H1 (cell line): ENCODE measurements at regions not wholly inside any gene's neighbourhood (a gene's known extent, or its start where the extent isn't known, plus 50 kb on each side); places are given as distances from the start of the nearest gene placed in this dataset.

Source experiments
- CTCF ChIA-PET: fragments of 300-600 bp; sonication (Branson Sonifier 250); formaldehyde crosslinking; loops from one replicate; lab custom pipeline; 2021; ENCODE audit not compliant: partially characterized antibody; lab: Charles Lee
- POLR2A ChIA-PET: fragments of 300-600 bp; sonication (Branson Sonifier 250); formaldehyde crosslinking; loops from one replicate; lab custom pipeline; 2021; ENCODE audit warnings: inconsistent platforms; ENCODE audit not compliant: partially characterized antibody; lab: Charles Lee
- DNase-seq, 2 experiments: peaks; one replicate each; pipeline versions ENCODE4 v3.0.0 to v3.0.0-alpha.2; 2010 to 2022; ENCODE audit warnings: low spot score in 2 of 2, low read depth in 1 of 2, mixed read lengths in 1 of 2
- FAIRE-seq: peaks from 2 replicates; lab custom pipeline; 2011; peaks lifted over from hg19 to GRCh38; lab: Jason Lieb, UNC
- H2AFZ ChIP-seq: 2 replicates; pipeline ENCODE4 v1.8.1; 2012; ENCODE audit warnings: low read length, inconsistent platforms
- H2AK5ac ChIP-seq: 2 replicates; pipeline ENCODE4 v1.6.1; 2013; ENCODE audit warnings: low read depth, low read length
- H2BK120ac ChIP-seq: replicated peaks from 2 replicates; pipeline ENCODE3; 2013; ENCODE audit warnings: low read depth, low read length, inconsistent platforms
- H2BK12ac ChIP-seq: 2 replicates; pipeline ENCODE4 v1.6.1; 2013; ENCODE audit warnings: low read depth, low read length
- H2BK15ac ChIP-seq: 2 replicates; pipeline ENCODE4 v1.6.1; 2013; ENCODE audit warnings: low read length
- H2BK20ac ChIP-seq: 2 replicates; pipeline ENCODE4 v1.6.1; 2013; ENCODE audit warnings: low read length
- H2BK5ac ChIP-seq: 2 replicates; pipeline ENCODE4 v1.6.1; 2013; ENCODE audit warnings: low read depth, low read length
- H3K14ac ChIP-seq: 2 replicates; pipeline ENCODE4 v1.6.1; 2013; ENCODE audit warnings: inconsistent platforms; ENCODE audit not compliant: insufficient read length
- H3K18ac ChIP-seq: 2 replicates; pipeline ENCODE4 v1.6.1; 2013; ENCODE audit warnings: low read length; ENCODE audit errors: extremely low read depth
- H3K23ac ChIP-seq: 2 replicates; pipeline ENCODE4 v1.6.1; 2013; ENCODE audit warnings: inconsistent platforms; ENCODE audit not compliant: insufficient read length
- H3K23me2 ChIP-seq: 2 replicates; pipeline ENCODE4 v1.6.1; 2013; ENCODE audit warnings: low read depth, low read length
- H3K27ac ChIP-seq: 2 replicates; pipeline ENCODE4 v1.6.1; 2011; ENCODE audit warnings: low read depth, low read length, inconsistent platforms
- H3K27me3 ChIP-seq, 4 experiments: replicated peaks in 1 of 4; 1 replicate in 1 of 4; 2 replicates in 3 of 4; pipeline versions ENCODE4 v1.6.1 to v1.8.1; 2011 to 2013; ENCODE audit warnings: low read length in 3 of 4, mild to moderate bottlenecking in 3 of 4, inconsistent platforms in 2 of 4, mixed read lengths in 2 of 4, moderate library complexity in 1 of 4; ENCODE audit not compliant: control insufficient read depth in 3 of 4, insufficient read depth in 3 of 4; ENCODE audit errors: extremely low read depth in 1 of 4
- H3K36me3 ChIP-seq, 4 experiments: 2 replicates each; pipeline versions ENCODE4 v1.6.1 to v1.8.1; 2011 to 2013; ENCODE audit warnings: mild to moderate bottlenecking in 4 of 4, low read length in 3 of 4, moderate library complexity in 2 of 4, control low read depth in 1 of 4, inconsistent platforms in 1 of 4; ENCODE audit not compliant: insufficient read depth in 4 of 4, control insufficient read depth in 2 of 4
- H3K4ac ChIP-seq: replicated peaks from 2 replicates; pipeline ENCODE3; 2013; ENCODE audit warnings: low read length, low read depth, mixed read lengths, inconsistent platforms; ENCODE audit not compliant: insufficient read length
- H3K4me1 ChIP-seq, 4 experiments: replicated peaks in 1 of 4; 1 replicate in 1 of 4; 2 replicates in 3 of 4; pipeline versions ENCODE4 v1.6.1 to v1.8.1; 2011 to 2013; ENCODE audit warnings: low read length in 3 of 4, inconsistent platforms in 2 of 4, mixed read lengths in 1 of 4; ENCODE audit not compliant: insufficient read depth in 4 of 4, control insufficient read depth in 3 of 4
- H3K4me2 ChIP-seq, 2 experiments: 2 replicates each; pipeline versions ENCODE4 v1.6.1 to v1.8.1; 2011 to 2013; ENCODE audit warnings: low read depth in 2 of 2, low read length in 2 of 2, control low read depth in 1 of 2, inconsistent platforms in 1 of 2, mild to moderate bottlenecking in 1 of 2; ENCODE audit not compliant: insufficient read depth in 1 of 2
- H3K4me3 ChIP-seq, 4 experiments: fragments of 200-600, 300-600 bp in 1 of 4; sonication (generic), shearing (Covaris generic), sonication (Bioruptor Twin) in 1 of 4; 2 replicates each; pipeline versions ENCODE4 v1.5.1 to v1.8.1; 2011 to 2016; ENCODE audit warnings: low read length in 4 of 4, low read depth in 3 of 4, control low read depth in 2 of 4, inconsistent platforms in 2 of 4, mild to moderate bottlenecking in 2 of 4, mixed read lengths in 1 of 4, moderate library complexity in 1 of 4; ENCODE audit not compliant: insufficient read depth in 2 of 4; ENCODE audit errors: extremely low read depth in 1 of 4
- H3K56ac ChIP-seq: replicated peaks from 2 replicates; pipeline ENCODE3; 2013; ENCODE audit warnings: low read depth, mild to moderate bottlenecking, mixed read lengths, low read length, inconsistent platforms; ENCODE audit not compliant: insufficient read length
- H3K79me1 ChIP-seq: 2 replicates; pipeline ENCODE4 v1.6.1; 2013; ENCODE audit warnings: low read depth, low read length, control low read depth
- H3K79me2 ChIP-seq, 2 experiments: 2 replicates each; pipeline versions ENCODE4 v1.6.1 to v1.8.1; 2012 to 2013; ENCODE audit warnings: low read length in 2 of 2, mild to moderate bottlenecking in 2 of 2, inconsistent platforms in 1 of 2; ENCODE audit not compliant: insufficient read depth in 2 of 2, control insufficient read depth in 1 of 2
- H3K9ac ChIP-seq, 4 experiments: replicated peaks in 1 of 4; 1 replicate in 1 of 4; 2 replicates in 3 of 4; pipeline versions ENCODE4 v1.6.1 to v1.8.1; 2011 to 2013; ENCODE audit warnings: low read depth in 3 of 4, low read length in 3 of 4, control low read depth in 2 of 4, mild to moderate bottlenecking in 2 of 4, moderate library complexity in 2 of 4, inconsistent platforms in 1 of 4; ENCODE audit errors: extremely low read depth in 1 of 4
- H3K9me3 ChIP-seq, 2 experiments: 2 replicates each; pipeline versions ENCODE4 v1.6.1 to v1.8.1; 2012 to 2013; ENCODE audit warnings: mild to moderate bottlenecking in 2 of 2, moderate library complexity in 2 of 2, control low read depth in 1 of 2, inconsistent platforms in 1 of 2, low read depth in 1 of 2, low read length in 1 of 2, mixed read lengths in 1 of 2; ENCODE audit not compliant: insufficient read depth in 2 of 2
- H4K20me1 ChIP-seq, 2 experiments: replicated peaks in 1 of 2; 2 replicates each; pipeline versions ENCODE3 to v1.8.1; 2011 to 2013; ENCODE audit warnings: inconsistent platforms in 2 of 2, low read length in 2 of 2, mild to moderate bottlenecking in 1 of 2; ENCODE audit not compliant: insufficient read depth in 2 of 2, control insufficient read depth in 1 of 2
- H4K5ac ChIP-seq: 2 replicates; pipeline ENCODE4 v1.6.1; 2013; ENCODE audit warnings: low read length, low read depth, mixed read lengths, inconsistent platforms; ENCODE audit not compliant: insufficient read length
- H4K8ac ChIP-seq: 2 replicates; pipeline ENCODE4 v1.8.0; 2013; ENCODE audit warnings: mild to moderate bottlenecking, moderate library complexity, low read length, inconsistent platforms; ENCODE audit not compliant: insufficient read depth; ENCODE audit errors: extremely low read depth
- H4K91ac ChIP-seq: replicated peaks from 2 replicates; pipeline ENCODE3; 2013; ENCODE audit warnings: low read length, mixed read lengths, inconsistent platforms; ENCODE audit not compliant: insufficient read length
- CBX8 ChIP-seq: fragments of 300-800, 300-1000 bp; sonication (generic); IDR thresholded peaks from 2 replicates; pipeline ENCODE4 v1.7.1; 2016; ENCODE audit warnings: low read depth, low read length, borderline replicate concordance
- JUND ChIP-seq: IDR thresholded peaks from 2 replicates; pipeline ENCODE4 v1.6.1; 2011; ENCODE audit warnings: mild to moderate bottlenecking, improper control_type of control experiment, low read length
- SIN3A ChIP-seq, 2 experiments: IDR thresholded peaks in 1 of 2; conservative IDR thresholded peaks in 1 of 2; 2 replicates each; pipeline ENCODE4 v1.6.1; 2011 to 2012; ENCODE audit warnings: low read length in 2 of 2, improper control_type of control experiment in 1 of 2, low read depth in 1 of 2, mild to moderate bottlenecking in 1 of 2
- SP1 ChIP-seq: IDR thresholded peaks from 2 replicates; pipeline ENCODE4 v1.6.1; 2011; ENCODE audit warnings: low read depth, low read length
- SP2 ChIP-seq: IDR thresholded peaks from 2 replicates; pipeline ENCODE4 v1.6.1; 2012; ENCODE audit warnings: mild to moderate bottlenecking, low read length, inconsistent platforms
- SRF ChIP-seq: IDR thresholded peaks from 2 replicates; pipeline ENCODE4 v1.6.1; 2011; ENCODE audit warnings: mild to moderate bottlenecking, low read depth, low read length, moderate library complexity
- TAF7 ChIP-seq: optimal IDR thresholded peaks from 2 replicates; pipeline ENCODE3; 2011; ENCODE audit warnings: low read depth, mild to moderate bottlenecking, inconsistent platforms, low read length, moderate library complexity, borderline replicate concordance
- TBP ChIP-seq: IDR thresholded peaks from 2 replicates; pipeline ENCODE4 v1.6.1; 2011; ENCODE audit warnings: low read depth, low read length, improper control_type of control experiment
- WGBS, 2 experiments: shearing (Covaris generic) in 1 of 2; methylation state at CpG; one replicate each; pipeline versions ENCODE4 v1.1.6 to v1.1.7; 2013 to 2015; ENCODE audit warnings: low lambda C conversion rate in 2 of 2, mixed read lengths in 2 of 2, inconsistent platforms in 1 of 2, low coverage in 1 of 2, missing lambda C conversion rate in 1 of 2; ENCODE audit not compliant: insufficient replicate concordance in 2 of 2, insufficient coverage in 1 of 2, insufficient read length in 1 of 2; ENCODE audit errors: extremely low coverage in 1 of 2, missing lambda C conversion rate in 1 of 2; 5-methylcytosine and 5-hydroxymethylcytosine counted together

DNA sequence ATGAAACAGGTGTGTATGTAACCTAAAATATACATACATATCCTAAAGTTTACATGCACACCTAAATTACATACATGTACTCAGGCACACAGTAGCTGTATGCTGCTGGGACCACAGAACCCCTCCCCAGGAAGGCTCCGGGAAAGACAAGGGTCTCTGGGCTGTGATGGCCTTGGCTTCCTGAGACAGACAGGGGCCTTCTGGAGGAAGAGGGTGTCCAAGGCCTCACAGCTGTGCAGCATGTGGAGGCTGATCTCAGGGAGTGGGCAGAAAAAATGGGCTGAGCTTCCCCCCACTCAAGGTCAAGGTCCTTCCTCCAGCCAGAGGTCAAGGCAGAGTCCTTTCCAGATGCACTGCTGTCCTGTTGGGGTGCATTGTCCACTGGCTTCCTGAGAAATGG is 129.1 kb upstream of the THBS2 start:
- Histone ChIP-seq H2BK15ac (no peak overlapping the region), H4K8ac (no peak overlapping the region), H2AFZ (no peak overlapping the region), H3K4me3 (no peak overlapping the region), H2BK12ac (no peak overlapping the region), H2BK120ac (no peak overlapping the region), H3K4me2 (no peak overlapping the region), H2BK20ac (no peak overlapping the region), H2AK5ac (no peak overlapping the region), H4K20me1 (peaks cover 0 to 7% of the 10 kb centered on the region in 2 experiments), H3K4me1 (no peaks in the 10 kb centered on the region), H3K23ac (no peak overlapping the region), H3K79me1 (no peaks in the 10 kb centered on the region), H3K56ac (no peak overlapping the region), H3K14ac (no peak overlapping the region), H2BK5ac (no peak overlapping the region), H3K23me2 (peaks cover 8% of the 10 kb centered on the region; the same call in 1 of the 2 replicates), H3K9me3 (peaks cover 0 to 1% of the 10 kb centered on the region in 2 experiments; a peak in 2 of 4 replicates), H3K27ac (no peak overlapping the region), H4K5ac (no peak overlapping the region), H3K9ac (no peak overlapping the region), H3K4ac (no peak overlapping the region), H3K27me3 (no peaks in the 10 kb centered on the region), H3K36me3 (no peaks in the 10 kb centered on the region), H3K18ac (no peak overlapping the region), H4K91ac (no peak overlapping the region), H3K79me2 (no peaks in the 10 kb centered on the region)
- no peak for DNase-seq
- POLR2A ChIA-PET: no interaction called here
- 91% methylated on average over 1 of the region's 1 CpG; no CpG with 5 or more reads in 1 of the 2 experiments for WGBS, 2 experiments
- CTCF ChIA-PET: interaction anchor here (0.6 kb wide), 1 partner anchor 13 kb away, joined by 3 read pairs; no protein-coding TSS in a partner anchor
- TF ChIP-seq SRF (no peak), TAF7 (no peak), CBX8 (no peak), SIN3A (conservative IDR thresholded peaks at IDR 0.05 in 1 of 2, IDR thresholded peaks at IDR 0.05 in 1 of 2; ENCODE audit: low read depth in 1 of 2, low read length in 2 of 2) (no peak), SP1 (no peak), JUND (no peak), TBP (no peak), SP2 (no peak)
- FAIRE-seq: no peak
